GM12878 (cell line): ENCODE measurements at regions not wholly inside any gene's neighbourhood (a gene's known extent, or its start where the extent isn't known, plus 50 kb on each side); places are given as distances from the start of the nearest gene placed in this dataset.

Source experiments
- ATAC-seq: fragments of 200-7000 bp; cut with Tn5 transposase; 3 replicates; pipeline ENCODE4 v1.9.1; 2020; ENCODE audit warnings: mild to moderate bottlenecking, moderate library complexity
- BruUV-seq: library from RNA; stranded (reverse); fragments of 400-500 nt; replicated peaks from 2 replicates; lab custom pipeline; 2021; lab: Mats Ljungman, UMichigan
- CTCF ChIA-PET: fragments of 300-600 bp; sonication (Branson Sonifier 250); formaldehyde crosslinking; extraction: SDS; loops from one replicate; lab custom pipeline; 2021; ENCODE audit warnings: inconsistent platforms; lab: Yijun Ruan, JAX
- POLR2A ChIA-PET: fragments of 350-600 bp; formaldehyde crosslinking; extraction: SDS; loops from one replicate; lab custom pipeline; 2021; ENCODE audit warnings: inconsistent platforms; lab: Charles Lee
- RAD21 ChIA-PET: fragments of 300-600 bp; sonication (Branson Sonifier 250); formaldehyde crosslinking; loops from one replicate; lab custom pipeline; 2023; ENCODE audit warnings: antibody characterized with exemption; ENCODE audit not compliant: unreplicated experiment; lab: Charles Lee
- SMC1A ChIA-PET: fragments of 300-600 bp; sonication (Branson Sonifier 250); formaldehyde crosslinking; loops from one replicate; lab custom pipeline; 2023; ENCODE audit not compliant: unreplicated experiment, uncharacterized antibody; lab: Charles Lee
- DNase-seq: peaks from one replicate; pipeline ENCODE4 v3.0.0-alpha.2; 2011; ENCODE audit warnings: low read depth, low spot score
- FAIRE-seq: peaks from 3 replicates; lab custom pipeline; 2011; peaks lifted over from hg19 to GRCh38; lab: Jason Lieb, UNC
- H2AFZ ChIP-seq: 2 replicates; pipeline ENCODE4 v1.6.0; 2011; ENCODE audit warnings: low read depth, low read length, control low read depth; ENCODE audit not compliant: control insufficient read depth
- H3K27ac ChIP-seq: 2 replicates; pipeline ENCODE4 v1.5.1; 2011; ENCODE audit warnings: control low read depth; ENCODE audit not compliant: control insufficient read depth, insufficient read depth
- H3K27me3 ChIP-seq, 2 experiments: replicated peaks in 1 of 2; 2 replicates each; pipeline versions ENCODE4 v1.6.0 to v1.6.1; 2011; ENCODE audit warnings: low read length in 1 of 2; ENCODE audit not compliant: control insufficient read depth in 2 of 2, insufficient read depth in 2 of 2
- H3K36me3 ChIP-seq, 2 experiments: 2 replicates each; pipeline ENCODE4 v1.5.1; 2011; ENCODE audit warnings: low read length in 1 of 2; ENCODE audit not compliant: control insufficient read depth in 2 of 2, insufficient read depth in 2 of 2
- H3K4me1 ChIP-seq: 2 replicates; pipeline ENCODE4 v1.6.1; 2011; ENCODE audit warnings: mild to moderate bottlenecking, low read length, moderate library complexity, mixed read lengths; ENCODE audit not compliant: control insufficient read depth, insufficient read depth
- H3K4me2 ChIP-seq: 2 replicates; pipeline ENCODE4 v1.6.0; 2011; ENCODE audit warnings: control low read depth; ENCODE audit not compliant: control insufficient read depth, insufficient read depth
- H3K4me3 ChIP-seq: fragments of 200-600 bp; sonication (generic); 2 replicates; pipeline ENCODE4 v1.5.1; 2016
- H3K79me2 ChIP-seq: 2 replicates; pipeline ENCODE4 v1.6.0; 2011; ENCODE audit warnings: low read length; ENCODE audit not compliant: control insufficient read depth, insufficient read depth
- H3K9ac ChIP-seq: 2 replicates; pipeline ENCODE4 v1.8.0; 2011; ENCODE audit warnings: low read length, control low read depth, mixed read lengths; ENCODE audit not compliant: control insufficient read depth, insufficient read depth
- H3K9me3 ChIP-seq: replicated peaks from 3 replicates; pipeline ENCODE4 v1.5.1; 2011; ENCODE audit warnings: mild to moderate bottlenecking, low read length; ENCODE audit not compliant: control insufficient read depth, insufficient read depth
- H4K20me1 ChIP-seq: 2 replicates; pipeline ENCODE4 v1.6.0; 2011; ENCODE audit not compliant: control insufficient read depth, insufficient read depth
- CEBPB ChIP-seq, 2 experiments: fragments of 150-350 bp in 1 of 2; IDR thresholded peaks; 2 replicates each; pipeline ENCODE4 v1.6.1; 2012 to 2014; ENCODE audit warnings: low read depth in 2 of 2, low read length in 2 of 2, borderline replicate concordance in 1 of 2, inconsistent platforms in 1 of 2
- CEBPZ ChIP-seq: fragments of 150-350 bp; IDR thresholded peaks from 2 replicates; pipeline ENCODE4 v1.6.1; 2016; ENCODE audit warnings: low read depth, low read length
- CHD1 ChIP-seq: IDR thresholded peaks from 2 replicates; pipeline ENCODE4 v1.6.1; 2012; ENCODE audit warnings: low read depth, low read length, improper control_type of control experiment
- CTCF ChIP-seq, 3 experiments: IDR thresholded peaks in 2 of 3; conservative IDR thresholded peaks in 1 of 3; 2 replicates each; pipeline ENCODE4 v1.5.1; 2011; ENCODE audit warnings: low read depth in 3 of 3, low read length in 3 of 3, mild to moderate bottlenecking in 3 of 3, control low read depth in 2 of 3, moderate library complexity in 2 of 3, inconsistent platforms in 1 of 3, mixed read lengths in 1 of 3; ENCODE audit not compliant: control insufficient read depth in 2 of 3, insufficient read depth in 1 of 3; ENCODE audit errors: extremely low read depth in 1 of 3
- FOS ChIP-seq: IDR thresholded peaks from 3 replicates; pipeline ENCODE4 v1.6.1; 2011; ENCODE audit warnings: borderline replicate concordance; ENCODE audit not compliant: insufficient read length; ENCODE audit errors: extremely low read depth
- JUND ChIP-seq: IDR thresholded peaks from 2 replicates; pipeline ENCODE4 v1.6.1; 2012; ENCODE audit warnings: low read depth, mild to moderate bottlenecking, low read length, improper control_type of control experiment, moderate library complexity
- LARP7 ChIP-seq: fragments of 450-650 bp; IDR thresholded peaks from 2 replicates; pipeline ENCODE4 v1.6.1; 2017; ENCODE audit warnings: mild to moderate bottlenecking
- MEF2A ChIP-seq: IDR thresholded peaks from 2 replicates; pipeline ENCODE4 v1.6.1; 2011; ENCODE audit warnings: low read depth, mild to moderate bottlenecking, low read length, moderate library complexity; ENCODE audit not compliant: insufficient read depth
- PAX5 ChIP-seq: IDR thresholded peaks from 2 replicates; pipeline ENCODE4 v1.6.1; 2011; ENCODE audit warnings: low read depth, low read length, borderline replicate concordance
- RCOR1 ChIP-seq: conservative IDR thresholded peaks from 2 replicates; pipeline ENCODE4 v1.6.1; 2012; ENCODE audit warnings: low read depth, low read length, improper control_type of control experiment
- RFX5 ChIP-seq: IDR thresholded peaks from 2 replicates; pipeline ENCODE4 v1.6.1; 2011; ENCODE audit warnings: low read depth, low read length, improper control_type of control experiment
- SIN3A ChIP-seq: IDR thresholded peaks from 2 replicates; pipeline ENCODE4 v1.6.1; 2012; ENCODE audit warnings: low read depth, low read length, improper control_type of control experiment
- ZBTB11 ChIP-seq: fragments of 450-650 bp; formaldehyde crosslinking; IDR thresholded peaks from 2 replicates; pipeline ENCODE4 v1.5.0; 2022; ENCODE audit warnings: mild to moderate bottlenecking, missing genetic modification characterization
- ZNF384 ChIP-seq: IDR thresholded peaks from 2 replicates; pipeline ENCODE4 v1.6.1; 2012; ENCODE audit warnings: low read depth, mild to moderate bottlenecking, low read length, improper control_type of control experiment, borderline replicate concordance
- WGBS: methylation state at CpG from one replicate; pipeline ENCODE4 v1.1.6; 2016; ENCODE audit warnings: low lambda C conversion rate; ENCODE audit not compliant: insufficient replicate concordance, insufficient coverage; ENCODE audit errors: missing lambda C conversion rate; 5-methylcytosine and 5-hydroxymethylcytosine counted together
- in situ Hi-C: fragments of 300-500 bp; cut with MboI; formaldehyde crosslinking; loops from 9 replicates; pipeline ENCODE4 v1.14.3; 2018; ENCODE audit warnings: mixed read lengths
- intact Hi-C: fragments of 100-400 bp; cut with micrococcal nuclease; formaldehyde crosslinking; loops from one replicate; pipeline ENCODE4 v1.14.2; 2022; ENCODE audit not compliant: unreplicated experiment
- TF ChIP-seq, protein P1 (sequence below): fragments of 150-350 bp; IDR thresholded peaks from 2 replicates; pipeline ENCODE4 v1.6.1; 2014; ENCODE audit warnings: mild to moderate bottlenecking, low read depth, low read length

- CTCF ChIA-PET: no interaction called here
- intact Hi-C loops: no loop called here
Measured at GRCh38 chrX:97850911-97851310, 967.2 kb downstream of the RPA4 start.

More at GRCh38 chrX:97850911-97851310, 967.2 kb downstream of the RPA4 start:
- POLR2A ChIA-PET: no interaction called here
- Histone ChIP-seq H3K36me3 (no peaks in the 10 kb centered on the region), H2AFZ (no peak overlapping the region), H3K4me2 (no peak overlapping the region), H3K27ac (no peak overlapping the region), H3K9ac (no peak overlapping the region)
- TF ChIP-seq RFX5: no peak
- no peak for TF ChIP-seq RCOR1
- no peak for TF ChIP-seq PAX5
- TF ChIP-seq LARP7: no peak
- no peak for TF ChIP-seq CEBPZ
- no peak for TF ChIP-seq JUND
- no peak for TF ChIP-seq FOS
- no peak for TF ChIP-seq MEF2A
- no peak for TF ChIP-seq ZNF384
- TF ChIP-seq CHD1: no peak
- no peak for TF ChIP-seq CEBPB (IDR thresholded peaks at IDR 0.05; ENCODE audit: borderline replicate concordance in 1 of 2, low read depth in 2 of 2, low read length in 2 of 2)
- no peak for TF ChIP-seq ZBTB11 (CRISPR knock-in tag)
- TF ChIP-seq CTCF (IDR thresholded peaks at IDR 0.05 in 2 of 3, conservative IDR thresholded peaks at IDR 0.05 in 1 of 3; ENCODE audit: control insufficient read depth in 2 of 3, extremely low read depth in 1 of 3, insufficient read depth in 1 of 3, low read depth in 3 of 3, low read length in 3 of 3): no peak
- TF ChIP-seq SIN3A: no peak
- TF ChIP-seq, protein P1, sequence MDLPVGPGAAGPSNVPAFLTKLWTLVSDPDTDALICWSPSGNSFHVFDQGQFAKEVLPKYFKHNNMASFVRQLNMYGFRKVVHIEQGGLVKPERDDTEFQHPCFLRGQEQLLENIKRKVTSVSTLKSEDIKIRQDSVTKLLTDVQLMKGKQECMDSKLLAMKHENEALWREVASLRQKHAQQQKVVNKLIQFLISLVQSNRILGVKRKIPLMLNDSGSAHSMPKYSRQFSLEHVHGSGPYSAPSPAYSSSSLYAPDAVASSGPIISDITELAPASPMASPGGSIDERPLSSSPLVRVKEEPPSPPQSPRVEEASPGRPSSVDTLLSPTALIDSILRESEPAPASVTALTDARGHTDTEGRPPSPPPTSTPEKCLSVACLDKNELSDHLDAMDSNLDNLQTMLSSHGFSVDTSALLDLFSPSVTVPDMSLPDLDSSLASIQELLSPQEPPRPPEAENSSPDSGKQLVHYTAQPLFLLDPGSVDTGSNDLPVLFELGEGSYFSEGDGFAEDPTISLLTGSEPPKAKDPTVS: no peak
- TF ChIP-seq, all 136 proteins: peak for 0
- ATAC-seq: no peak
- 0% methylated on average over 1 of the region's 1 CpG for WGBS
- Histone ChIP-seq H3K27me3 (no peaks in the 10 kb centered on the region), H3K9me3 (no peaks in the 10 kb centered on the region; the same call in 2 of the 3 replicates), H3K4me3 (no peak overlapping the region), H3K4me1 (no peaks in the 10 kb centered on the region), H4K20me1 (no peaks in the 10 kb centered on the region), H3K79me2 (no peaks in the 10 kb centered on the region)
- no TSS peak for BruUV-seq
- ChIA-PET SMC1A (no interaction called here), RAD21 (no interaction called here)
- no peak for DNase-seq
- in situ Hi-C loops: no loop called here
- FAIRE-seq: no peak
